Endothelial cell of umbilical vein (primary cell): ENCODE measurements at regions not wholly inside any gene's neighbourhood (a gene's known extent, or its start where the extent isn't known, plus 50 kb on each side); places are given as distances from the start of the nearest gene placed in this dataset.
"Not testable (repeated sequence)": the region's sequence is repeated elsewhere in the genome, so short reads cannot be mapped to it uniquely, and the experiment has no call there.

Source experiments
- CTCF ChIP-seq, 2 donors: IDR thresholded peaks; 1 replicate in 1 of 2; 2 replicates in 1 of 2; pipeline ENCODE4 v1.5.1; 2011; ENCODE audit warnings: low read length in 2 of 2, mild to moderate bottlenecking in 2 of 2, moderate library complexity in 2 of 2, control low read depth in 1 of 2, inconsistent platforms in 1 of 2, low read depth in 1 of 2; ENCODE audit not compliant: insufficient read depth in 1 of 2; ENCODE audit errors: extremely low read depth in 1 of 2
- EZH2 ChIP-seq: IDR thresholded peaks from 2 replicates; pipeline ENCODE4 v1.6.1; 2012; ENCODE audit warnings: borderline replicate concordance, low read depth, mild to moderate bottlenecking, moderate library complexity, low read length, inconsistent platforms; ENCODE audit not compliant: severe bottlenecking
- FOS ChIP-seq: IDR thresholded peaks from 2 replicates; pipeline ENCODE4 v1.6.1; 2011; ENCODE audit warnings: mild to moderate bottlenecking, low read length, moderate library complexity, borderline replicate concordance; ENCODE audit not compliant: insufficient read depth
- GATA2 ChIP-seq: IDR thresholded peaks from 2 replicates; pipeline ENCODE4 v1.7.0; 2011; ENCODE audit warnings: low read depth, mild to moderate bottlenecking, moderate library complexity, mixed read lengths, low read length; ENCODE audit not compliant: insufficient read length, insufficient read depth
- JUN ChIP-seq: IDR thresholded peaks from 2 replicates; pipeline ENCODE4 v1.6.1; 2011; ENCODE audit warnings: borderline replicate concordance, low read depth; ENCODE audit not compliant: insufficient read length, insufficient read depth
- MYC ChIP-seq: IDR thresholded peaks from one replicate; pipeline ENCODE4 v1.6.1; 2011; ENCODE audit warnings: mild to moderate bottlenecking, low read depth, low read length
- POLR2A ChIP-seq: IDR thresholded peaks from 2 replicates; pipeline ENCODE4 v1.6.1; 2012; ENCODE audit warnings: low read depth, mild to moderate bottlenecking, control low read depth, low read length
- POLR2AphosphoS5 ChIP-seq: IDR thresholded peaks from 2 replicates; pipeline ENCODE4 v1.6.1; 2012; ENCODE audit warnings: low read depth, mild to moderate bottlenecking, control low read depth, low read length, moderate library complexity; ENCODE audit not compliant: insufficient read depth
- TF ChIP-seq, protein P1 (sequence below): IDR thresholded peaks from 2 replicates; pipeline ENCODE4 v1.6.1; 2011; ENCODE audit not compliant: insufficient read depth, insufficient read length

DNA sequence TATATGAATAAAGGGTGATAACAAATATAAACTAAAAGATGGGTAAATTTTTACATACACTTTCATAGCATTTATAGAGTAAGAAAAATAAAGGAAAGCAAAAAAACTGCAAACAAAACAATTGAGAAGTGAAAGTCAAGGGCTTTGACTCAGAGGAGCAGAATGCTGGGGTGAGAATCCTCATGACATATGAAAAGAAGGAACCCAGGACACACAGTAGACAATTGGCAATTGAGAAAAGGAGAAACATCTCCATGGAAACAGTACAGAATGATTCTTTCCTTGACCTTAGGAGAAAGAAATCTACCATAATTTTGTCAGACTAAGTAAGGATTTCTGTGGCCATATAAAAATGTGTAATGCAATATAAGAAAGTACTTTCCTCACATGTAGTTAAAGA is 138.3 kb downstream of the SYT15 start:
- TF ChIP-seq CTCF (IDR thresholded peaks at IDR 0.05; ENCODE audit: extremely low read depth in 1 of 2, insufficient read depth in 1 of 2, low read depth in 1 of 2, low read length in 2 of 2); EZH2; MYC; FOS; POLR2A; GATA2; POLR2AphosphoS5; JUN: not testable (repeated sequence)
- TF ChIP-seq, protein P1, sequence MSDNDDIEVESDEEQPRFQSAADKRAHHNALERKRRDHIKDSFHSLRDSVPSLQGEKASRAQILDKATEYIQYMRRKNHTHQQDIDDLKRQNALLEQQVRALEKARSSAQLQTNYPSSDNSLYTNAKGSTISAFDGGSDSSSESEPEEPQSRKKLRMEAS = not testable (repeated sequence)
